ENCODE measurements at regions not wholly inside any gene's neighbourhood (a gene's known extent, or its start where the extent isn't known, plus 50 kb on each side); places are given as distances from the start of the nearest gene placed in this dataset.

DNA sequence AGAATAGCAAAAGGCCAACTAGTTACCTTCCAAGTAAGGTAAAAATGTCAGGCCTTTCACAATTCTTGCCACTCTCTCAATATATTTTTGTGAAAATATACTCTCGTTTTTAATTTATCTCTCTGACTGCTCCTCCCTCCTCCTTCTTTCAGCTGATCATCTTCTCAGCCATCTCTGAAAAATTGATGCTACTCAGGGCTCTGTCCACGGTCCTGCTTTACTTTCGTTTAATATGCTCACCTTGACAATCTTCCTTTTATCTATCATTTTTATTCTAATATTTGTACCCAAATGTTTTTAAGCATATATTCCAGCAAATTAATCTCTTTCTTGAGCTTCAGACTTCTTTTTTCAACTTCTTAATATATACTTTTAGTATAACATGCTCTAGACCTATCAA is 1362.1 kb downstream of the ROBO1 start:
- in situ Hi-C loops (cut with MboI; ENCODE audit: low pct_unique_long_range_greater_than_20kb, low sequenced_read_pairs, unreplicated experiment), result no loop called here
- no peak for DNase-seq (ENCODE audit: low spot score)
- TF ChIP-seq, protein P1, sequence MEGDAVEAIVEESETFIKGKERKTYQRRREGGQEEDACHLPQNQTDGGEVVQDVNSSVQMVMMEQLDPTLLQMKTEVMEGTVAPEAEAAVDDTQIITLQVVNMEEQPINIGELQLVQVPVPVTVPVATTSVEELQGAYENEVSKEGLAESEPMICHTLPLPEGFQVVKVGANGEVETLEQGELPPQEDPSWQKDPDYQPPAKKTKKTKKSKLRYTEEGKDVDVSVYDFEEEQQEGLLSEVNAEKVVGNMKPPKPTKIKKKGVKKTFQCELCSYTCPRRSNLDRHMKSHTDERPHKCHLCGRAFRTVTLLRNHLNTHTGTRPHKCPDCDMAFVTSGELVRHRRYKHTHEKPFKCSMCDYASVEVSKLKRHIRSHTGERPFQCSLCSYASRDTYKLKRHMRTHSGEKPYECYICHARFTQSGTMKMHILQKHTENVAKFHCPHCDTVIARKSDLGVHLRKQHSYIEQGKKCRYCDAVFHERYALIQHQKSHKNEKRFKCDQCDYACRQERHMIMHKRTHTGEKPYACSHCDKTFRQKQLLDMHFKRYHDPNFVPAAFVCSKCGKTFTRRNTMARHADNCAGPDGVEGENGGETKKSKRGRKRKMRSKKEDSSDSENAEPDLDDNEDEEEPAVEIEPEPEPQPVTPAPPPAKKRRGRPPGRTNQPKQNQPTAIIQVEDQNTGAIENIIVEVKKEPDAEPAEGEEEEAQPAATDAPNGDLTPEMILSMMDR (IDR thresholded peaks at IDR 0.05; ENCODE audit: extremely low read depth, insufficient read depth, missing control alignments), result no peak

DNA sequence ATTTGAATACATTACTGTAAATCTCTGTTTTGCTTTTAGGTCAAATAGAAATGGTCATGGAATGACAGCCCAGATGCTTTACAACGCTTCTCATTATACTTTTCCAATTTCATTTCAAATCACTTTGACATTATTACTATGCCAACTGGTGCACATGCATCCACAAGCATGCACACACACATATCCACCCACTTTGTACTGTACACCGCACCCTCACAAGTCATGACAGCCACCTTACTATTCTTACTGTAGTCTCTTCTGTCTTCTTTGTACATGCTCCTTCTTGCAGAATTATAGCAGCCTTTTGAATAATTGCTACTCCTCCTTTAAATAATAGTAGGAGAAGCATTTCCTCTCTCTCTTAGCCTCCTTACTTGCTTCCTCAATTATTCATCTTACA is 1361.4 kb downstream of the ROBO1 start:
- DNase-seq (ENCODE audit: low spot score), result no peak
- TF ChIP-seq, protein P1 (IDR thresholded peaks at IDR 0.05; ENCODE audit: extremely low read depth, insufficient read depth, missing control alignments), result no peak
- in situ Hi-C loops (cut with MboI; ENCODE audit: low pct_unique_long_range_greater_than_20kb, low sequenced_read_pairs, unreplicated experiment), result no loop called here

DNA sequence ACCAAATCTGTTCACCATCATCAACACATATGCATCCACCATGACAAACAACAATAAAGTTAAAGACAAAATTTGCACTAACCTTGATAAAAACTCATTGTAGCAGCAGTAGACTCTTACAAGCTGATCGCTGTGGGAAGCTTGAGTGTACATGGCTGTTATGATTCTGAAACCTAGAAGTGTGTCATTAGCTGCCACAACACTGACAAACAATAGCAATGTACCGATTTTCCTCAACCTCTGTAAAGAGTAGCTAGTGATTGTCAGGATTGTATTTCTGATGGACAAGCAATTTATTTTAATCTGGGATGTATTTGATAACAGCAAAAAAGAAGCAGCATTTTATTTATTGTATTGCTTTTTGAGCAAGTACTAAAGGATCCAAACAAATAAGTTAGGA is 1357.7 kb downstream of the ROBO1 start:
- in situ Hi-C loops (cut with MboI; ENCODE audit: low pct_unique_long_range_greater_than_20kb, low sequenced_read_pairs, unreplicated experiment), result no loop called here
- TF ChIP-seq, protein P1 (IDR thresholded peaks at IDR 0.05; ENCODE audit: extremely low read depth, insufficient read depth, missing control alignments), result no peak
- DNase-seq (ENCODE audit: low spot score), result no peak

DNA sequence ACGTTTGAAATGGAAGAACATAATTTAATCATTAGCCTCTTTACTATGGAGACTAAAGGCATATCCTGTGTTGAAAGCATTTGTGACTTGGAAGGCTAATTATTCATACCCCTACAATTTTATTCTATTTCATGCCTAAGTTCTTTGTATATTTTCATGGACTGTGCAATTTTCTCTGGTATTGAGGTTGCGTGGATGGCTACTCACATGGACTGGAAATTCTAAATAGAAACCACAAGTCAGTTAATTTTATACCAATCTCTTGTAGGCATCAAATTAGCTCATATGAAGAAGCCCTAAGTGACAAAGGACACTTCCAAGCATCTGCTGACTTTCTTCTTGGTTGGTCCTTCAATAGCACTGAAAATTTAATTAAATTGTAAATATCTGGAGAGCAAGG is 1353.5 kb downstream of the ROBO1 start:
- TF ChIP-seq, protein P1 (IDR thresholded peaks at IDR 0.05; ENCODE audit: extremely low read depth, insufficient read depth, missing control alignments), result no peak
- in situ Hi-C loops (cut with MboI; ENCODE audit: low pct_unique_long_range_greater_than_20kb, low sequenced_read_pairs, unreplicated experiment), result no loop called here
- DNase-seq (ENCODE audit: low spot score), result no peak

DNA sequence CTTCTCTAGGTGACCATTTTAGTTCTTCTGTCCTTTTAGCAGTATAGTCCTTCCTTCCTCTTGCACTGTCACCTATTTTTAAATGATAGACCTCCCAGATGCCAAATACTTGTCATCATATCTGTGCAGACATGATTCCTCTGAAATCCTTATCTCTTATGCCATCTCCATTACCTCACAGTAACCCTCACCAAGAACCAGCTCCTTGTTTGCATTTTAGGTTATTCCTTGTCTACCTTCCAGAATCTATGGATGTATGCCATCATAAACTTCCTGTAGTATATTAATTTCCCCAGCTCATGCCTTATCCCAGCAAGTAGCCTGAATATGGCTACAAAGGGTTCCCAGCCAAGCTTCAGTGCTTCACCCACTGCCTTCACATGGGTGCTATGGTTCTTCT is 1347.2 kb downstream of the ROBO1 start:
- TF ChIP-seq, protein P1 (IDR thresholded peaks at IDR 0.05; ENCODE audit: extremely low read depth, insufficient read depth, missing control alignments), result no peak
- no peak for DNase-seq (ENCODE audit: low spot score)
- in situ Hi-C loops (cut with MboI; ENCODE audit: low pct_unique_long_range_greater_than_20kb, low sequenced_read_pairs, unreplicated experiment), result no loop called here

DNA sequence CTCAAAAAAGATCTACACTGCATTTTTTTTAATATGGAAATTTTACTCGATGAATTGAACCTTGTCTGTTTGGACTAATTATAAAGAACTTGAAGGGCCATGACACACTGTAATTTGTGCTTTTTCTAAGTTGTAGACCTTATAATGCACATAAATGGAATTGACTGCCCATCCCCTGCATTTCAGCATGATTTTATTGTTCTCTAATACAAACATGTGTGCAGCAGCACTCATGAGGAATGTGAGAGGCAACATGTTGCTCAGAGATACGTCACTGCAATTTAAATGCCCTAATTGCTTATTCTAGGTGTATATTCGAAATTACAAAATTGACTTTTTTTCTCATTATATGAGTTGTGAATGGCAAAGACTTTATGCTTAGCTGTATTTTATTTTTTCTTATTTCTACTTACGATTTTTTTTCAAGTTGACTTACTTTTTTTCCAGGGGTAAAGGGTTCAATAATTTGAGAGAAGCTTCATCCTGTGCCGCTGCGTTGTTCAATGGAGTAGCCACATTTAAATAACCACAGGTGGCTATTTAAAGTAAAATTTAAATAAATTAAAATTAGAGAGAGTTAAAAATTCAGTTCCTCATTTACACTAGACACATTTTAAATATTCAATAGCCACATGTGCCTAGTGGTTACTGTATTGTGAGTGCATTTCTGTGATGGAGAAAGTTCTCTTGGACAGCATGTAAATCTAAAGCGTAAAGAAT is 1346.4 kb downstream of the ROBO1 start:
- in situ Hi-C loops (cut with MboI; ENCODE audit: low pct_unique_long_range_greater_than_20kb, low sequenced_read_pairs, unreplicated experiment), result no loop called here
- no peak for DNase-seq (ENCODE audit: low spot score)
- TF ChIP-seq, protein P1 (IDR thresholded peaks at IDR 0.05; ENCODE audit: extremely low read depth, insufficient read depth, missing control alignments), result no peak
